ENCODE measurements at regions not wholly inside any gene's neighbourhood (a gene's known extent, or its start where the extent isn't known, plus 50 kb on each side); places are given as distances from the start of the nearest gene placed in this dataset.

GRCh38 chr20:63145156-63145555 lies 70.8 kb downstream of the YTHDF1 start:
- H3K27ac ChIP-seq (ENCODE audit: low read depth in 1 of 3, low read length in 2 of 3): no peak overlapping the region
- 48 to 54% (median 48%) methylated on average over 4 of the region's 4 CpGs for WGBS, 3 donors
- DNase-seq (no peak), FAIRE-seq (no peak)
- no peaks in the 10 kb centered on the region for H3K36me3 ChIP-seq (ENCODE audit: control insufficient read depth in 3 of 3, insufficient read depth in 2 of 3, low read depth in 1 of 3, low read length in 3 of 3)
- H3K27me3 ChIP-seq (ENCODE audit: control insufficient read depth in 3 of 3, insufficient read depth in 3 of 3, low read length in 3 of 3): peaks cover 0 to 4% (median 0%) of the 10 kb centered on the region in 3 donors
- H3K9me3 ChIP-seq (ENCODE audit: control insufficient read depth in 2 of 2, insufficient read depth in 1 of 2, low read depth in 1 of 2, low read length in 1 of 2): peaks cover 0 to 3% of the 10 kb centered on the region in 2 donors
- no peak overlapping the region for H3K4me3 ChIP-seq (ENCODE audit: low read depth in 1 of 3, low read length in 3 of 3)
- no peaks in the 10 kb centered on the region for H3K4me1 ChIP-seq (ENCODE audit: control insufficient read depth in 3 of 3, insufficient read depth in 2 of 3, low read depth in 1 of 3, low read length in 2 of 3)

GRCh38 chr20:63142933-63143332 lies 73.0 kb downstream of the YTHDF1 start:
- Histone ChIP-seq H3K4me3 (ENCODE audit: low read depth in 1 of 3, low read length in 3 of 3) (no peak overlapping the region), H3K4me1 (ENCODE audit: control insufficient read depth in 3 of 3, insufficient read depth in 2 of 3, low read depth in 1 of 3, low read length in 2 of 3) (no peaks in the 10 kb centered on the region), H3K36me3 (ENCODE audit: control insufficient read depth in 3 of 3, insufficient read depth in 2 of 3, low read depth in 1 of 3, low read length in 3 of 3) (no peaks in the 10 kb centered on the region), H3K27me3 (ENCODE audit: control insufficient read depth in 3 of 3, insufficient read depth in 3 of 3, low read length in 3 of 3) (peaks cover 0 to 6% (median 0%) of the 10 kb centered on the region in 3 donors), H3K27ac (ENCODE audit: low read depth in 1 of 3, low read length in 2 of 3) (no peak overlapping the region), H3K9me3 (ENCODE audit: control insufficient read depth in 2 of 2, insufficient read depth in 1 of 2, low read depth in 1 of 2, low read length in 1 of 2) (no peaks in the 10 kb centered on the region)
- no peak for DNase-seq
- 82 to 92% (median 84%) methylated on average over 9 of the region's 9 CpGs for WGBS, 3 donors
- no peak for FAIRE-seq

GRCh38 chr20:63141531-63141930 lies 74.4 kb downstream of the YTHDF1 start:
- 83 to 94% (median 86%) methylated on average over 12 of the region's 12 CpGs for WGBS, 3 donors
- no peak overlapping the region for H3K4me3 ChIP-seq (ENCODE audit: low read depth in 1 of 3, low read length in 3 of 3)
- DNase-seq: no peak
- no peak for FAIRE-seq
- no peak overlapping the region for H3K27ac ChIP-seq (ENCODE audit: low read depth in 1 of 3, low read length in 2 of 3)
- no peaks in the 10 kb centered on the region for H3K36me3 ChIP-seq (ENCODE audit: control insufficient read depth in 3 of 3, insufficient read depth in 2 of 3, low read depth in 1 of 3, low read length in 3 of 3)
- no peaks in the 10 kb centered on the region for H3K9me3 ChIP-seq (ENCODE audit: control insufficient read depth in 2 of 2, insufficient read depth in 1 of 2, low read depth in 1 of 2, low read length in 1 of 2)
- H3K27me3 ChIP-seq (ENCODE audit: control insufficient read depth in 3 of 3, insufficient read depth in 3 of 3, low read length in 3 of 3): peaks cover 0 to 6% (median 0%) of the 10 kb centered on the region in 3 donors
- H3K4me1 ChIP-seq (ENCODE audit: control insufficient read depth in 3 of 3, insufficient read depth in 2 of 3, low read depth in 1 of 3, low read length in 2 of 3): no peaks in the 10 kb centered on the region

GRCh38 chr20:63140514-63141433 lies 75.2 kb downstream of the YTHDF1 start:
- DNase-seq (no peak), FAIRE-seq (no peak)
- Histone ChIP-seq H3K4me3 (ENCODE audit: low read depth in 1 of 3, low read length in 3 of 3) (no peak overlapping the region), H3K4me1 (ENCODE audit: control insufficient read depth in 3 of 3, insufficient read depth in 2 of 3, low read depth in 1 of 3, low read length in 2 of 3) (no peaks in the 10 kb centered on the region), H3K36me3 (ENCODE audit: control insufficient read depth in 3 of 3, insufficient read depth in 2 of 3, low read depth in 1 of 3, low read length in 3 of 3) (no peaks in the 10 kb centered on the region), H3K27ac (ENCODE audit: low read depth in 1 of 3, low read length in 2 of 3) (no peak overlapping the region), H3K27me3 (ENCODE audit: control insufficient read depth in 3 of 3, insufficient read depth in 3 of 3, low read length in 3 of 3) (peaks cover 0 to 6% (median 0%) of the 10 kb centered on the region in 3 donors), H3K9me3 (ENCODE audit: control insufficient read depth in 2 of 2, insufficient read depth in 1 of 2, low read depth in 1 of 2, low read length in 1 of 2) (no peaks in the 10 kb centered on the region)
- 76 to 82% (median 81%) methylated on average over 24 of the region's 24 CpGs for WGBS, 3 donors

DNA sequence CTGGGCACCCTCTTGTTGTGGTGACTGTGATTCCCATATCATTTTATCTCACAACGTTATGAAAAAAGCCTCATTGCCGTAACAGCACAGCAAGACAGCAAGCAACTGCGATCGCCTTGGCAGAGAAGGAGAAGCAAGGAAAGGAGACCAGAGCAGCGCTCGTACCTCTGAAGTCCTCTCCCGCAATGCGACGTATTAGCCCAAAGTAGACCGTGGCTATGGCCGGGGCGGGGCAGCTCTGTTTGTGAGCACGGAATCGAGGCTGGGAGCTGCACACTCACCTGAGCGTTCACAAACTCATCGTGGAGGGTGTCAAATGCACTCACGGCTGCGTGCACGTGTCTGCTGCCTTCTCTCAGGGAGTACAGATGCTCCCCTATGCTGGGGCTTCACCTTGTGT lies 76.1 kb downstream of the YTHDF1 start:
- no peaks in the 10 kb centered on the region for H3K36me3 ChIP-seq (ENCODE audit: control insufficient read depth in 3 of 3, insufficient read depth in 2 of 3, low read depth in 1 of 3, low read length in 3 of 3)
- no peaks in the 10 kb centered on the region for H3K9me3 ChIP-seq (ENCODE audit: control insufficient read depth in 2 of 2, insufficient read depth in 1 of 2, low read depth in 1 of 2, low read length in 1 of 2)
- 76 to 88% (median 82%) methylated on average over 19 of the region's 19 CpGs for WGBS, 3 donors
- no peak for FAIRE-seq
- no peak for DNase-seq
- no peak overlapping the region for H3K4me3 ChIP-seq (ENCODE audit: low read depth in 1 of 3, low read length in 3 of 3)
- H3K4me1 ChIP-seq (ENCODE audit: control insufficient read depth in 3 of 3, insufficient read depth in 2 of 3, low read depth in 1 of 3, low read length in 2 of 3): no peaks in the 10 kb centered on the region
- no peak overlapping the region for H3K27ac ChIP-seq (ENCODE audit: low read depth in 1 of 3, low read length in 2 of 3)
- peaks cover 0 to 4% (median 0%) of the 10 kb centered on the region in 3 donors for H3K27me3 ChIP-seq (ENCODE audit: control insufficient read depth in 3 of 3, insufficient read depth in 3 of 3, low read length in 3 of 3)

GRCh38 chr20:63139356-63139755 lies 76.6 kb downstream of the YTHDF1 start:
- no peak overlapping the region for H3K27ac ChIP-seq (ENCODE audit: low read depth in 1 of 3, low read length in 2 of 3)
- H3K4me3 ChIP-seq (ENCODE audit: low read depth in 1 of 3, low read length in 3 of 3): no peak overlapping the region
- H3K36me3 ChIP-seq (ENCODE audit: control insufficient read depth in 3 of 3, insufficient read depth in 2 of 3, low read depth in 1 of 3, low read length in 3 of 3): no peaks in the 10 kb centered on the region
- FAIRE-seq (no peak), DNase-seq (no peak)
- no peaks in the 10 kb centered on the region for H3K9me3 ChIP-seq (ENCODE audit: control insufficient read depth in 2 of 2, insufficient read depth in 1 of 2, low read depth in 1 of 2, low read length in 1 of 2)
- 65 to 80% (median 77%) methylated on average over 12 of the region's 12 CpGs for WGBS, 3 donors
- H3K4me1 ChIP-seq (ENCODE audit: control insufficient read depth in 3 of 3, insufficient read depth in 2 of 3, low read depth in 1 of 3, low read length in 2 of 3): no peaks in the 10 kb centered on the region
- peaks cover 0 to 4% (median 0%) of the 10 kb centered on the region in 3 donors for H3K27me3 ChIP-seq (ENCODE audit: control insufficient read depth in 3 of 3, insufficient read depth in 3 of 3, low read length in 3 of 3)

DNA sequence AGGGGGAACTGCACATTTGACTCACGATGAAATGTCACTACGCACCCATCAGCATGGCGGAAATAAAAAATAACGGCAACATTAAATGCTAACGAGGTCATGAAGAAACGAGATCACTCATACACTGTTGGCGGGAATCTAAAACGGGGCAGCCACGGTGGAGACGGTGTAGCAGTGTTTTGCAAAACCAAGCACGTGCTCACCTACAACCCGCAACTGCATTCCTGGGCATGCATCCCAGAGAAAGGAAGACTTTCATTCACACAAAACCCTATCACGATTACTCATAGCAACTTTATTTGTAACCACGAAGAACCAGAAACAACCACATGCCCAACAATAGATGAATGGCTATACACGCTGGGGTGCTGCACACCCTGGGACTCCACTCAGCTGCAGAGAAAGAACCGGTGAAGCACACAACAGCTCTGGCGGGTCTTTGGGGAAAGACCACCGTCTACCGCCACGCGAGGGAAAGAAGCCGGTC lies 77.0 kb downstream of the YTHDF1 start:
- DNase-seq (no peak), FAIRE-seq (no peak)
- Histone ChIP-seq H3K9me3 (ENCODE audit: control insufficient read depth in 2 of 2, insufficient read depth in 1 of 2, low read depth in 1 of 2, low read length in 1 of 2) (no peaks in the 10 kb centered on the region), H3K4me1 (ENCODE audit: control insufficient read depth in 3 of 3, insufficient read depth in 2 of 3, low read depth in 1 of 3, low read length in 2 of 3) (no peaks in the 10 kb centered on the region), H3K36me3 (ENCODE audit: control insufficient read depth in 3 of 3, insufficient read depth in 2 of 3, low read depth in 1 of 3, low read length in 3 of 3) (no peaks in the 10 kb centered on the region), H3K27me3 (ENCODE audit: control insufficient read depth in 3 of 3, insufficient read depth in 3 of 3, low read length in 3 of 3) (peaks cover 0 to 4% (median 0%) of the 10 kb centered on the region in 3 donors), H3K27ac (ENCODE audit: low read depth in 1 of 3, low read length in 2 of 3) (no peak overlapping the region), H3K4me3 (ENCODE audit: low read depth in 1 of 3, low read length in 3 of 3) (no peak overlapping the region)
- 82 to 84% (median 83%) methylated on average over 22 of the region's 22 CpGs for WGBS, 3 donors

DNA sequence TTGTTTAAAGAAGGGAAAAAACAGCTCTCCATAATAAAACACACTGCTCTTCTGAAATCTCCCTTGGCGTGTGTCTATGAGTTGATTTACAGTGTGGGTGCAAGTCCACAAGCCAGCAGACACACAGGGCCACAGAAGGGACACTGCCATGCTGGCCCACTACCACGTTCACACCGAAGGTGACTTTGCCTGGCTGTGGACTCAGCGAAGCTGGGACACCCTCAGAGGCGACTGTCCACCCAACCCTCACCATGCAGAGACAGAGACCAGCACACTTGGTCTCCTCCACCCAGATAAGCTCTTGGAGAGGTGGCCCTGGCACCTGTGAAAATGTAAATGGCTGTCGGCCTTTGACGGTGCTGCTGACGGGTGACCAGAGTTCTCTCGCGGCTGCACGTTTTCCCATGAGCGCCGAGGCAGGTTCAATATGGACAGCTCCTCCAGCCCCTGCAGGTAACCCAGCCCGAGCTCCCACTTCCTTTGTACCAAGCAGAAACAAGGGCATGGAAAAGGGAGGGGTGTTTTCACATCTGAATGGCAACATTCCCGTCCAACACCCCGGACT lies 78.0 kb downstream of the YTHDF1 start:
- no peaks in the 10 kb centered on the region for H3K36me3 ChIP-seq (ENCODE audit: control insufficient read depth in 3 of 3, insufficient read depth in 2 of 3, low read depth in 1 of 3, low read length in 3 of 3)
- H3K27ac ChIP-seq (ENCODE audit: low read depth in 1 of 3, low read length in 2 of 3): no peak overlapping the region
- H3K4me3 ChIP-seq (ENCODE audit: low read depth in 1 of 3, low read length in 3 of 3): no peak overlapping the region
- no peaks in the 10 kb centered on the region for H3K9me3 ChIP-seq (ENCODE audit: control insufficient read depth in 2 of 2, insufficient read depth in 1 of 2, low read depth in 1 of 2, low read length in 1 of 2)
- H3K4me1 ChIP-seq (ENCODE audit: control insufficient read depth in 3 of 3, insufficient read depth in 2 of 3, low read depth in 1 of 3, low read length in 2 of 3): no peaks in the 10 kb centered on the region
- 69 to 71% (median 69%) methylated on average over 16 of the region's 16 CpGs for WGBS, 3 donors
- peaks cover 0 to 4% (median 0%) of the 10 kb centered on the region in 3 donors for H3K27me3 ChIP-seq (ENCODE audit: control insufficient read depth in 3 of 3, insufficient read depth in 3 of 3, low read length in 3 of 3)
- FAIRE-seq (no peak), DNase-seq (no peak)
